Psoas muscle (tissue), 7 donors: ENCODE measurements at regions not wholly inside any gene's neighbourhood (a gene's known extent, or its start where the extent isn't known, plus 50 kb on each side); places are given as distances from the start of the nearest gene placed in this dataset.

ENCODE experiments used
- ATAC-seq, 4 donors: fragments of 200-7000 bp; cut with Tn5 transposase; one replicate each; pipeline ENCODE4 v1.9.1; 2020; ENCODE audit warnings: moderate library complexity in 3 of 4, mild to moderate bottlenecking in 2 of 4
- DNase-seq, 2 donors: peaks; one replicate each; pipeline ENCODE4 v3.0.0-alpha.2; 2020
- H3K27ac ChIP-seq: fragments of 200-600 bp; one replicate; pipeline ENCODE4 v1.8.0; 2022
- H3K27me3 ChIP-seq, 3 donors: fragments of 200-600 bp in 1 of 3; one replicate each; pipeline versions ENCODE4 v1.6.1 to v1.8.0; 2013 to 2022; ENCODE audit warnings: low read length in 2 of 3, mild to moderate bottlenecking in 2 of 3, moderate library complexity in 1 of 3; ENCODE audit not compliant: insufficient read depth in 3 of 3
- H3K36me3 ChIP-seq, 2 donors: fragments of 200-600 bp in 1 of 2; one replicate each; pipeline versions ENCODE4 v1.6.1 to v1.8.0; 2013 to 2022; ENCODE audit warnings: low read depth in 1 of 2, mild to moderate bottlenecking in 1 of 2, moderate library complexity in 1 of 2; ENCODE audit not compliant: insufficient read depth in 1 of 2
- H3K4me1 ChIP-seq: fragments of 200-600 bp; one replicate; pipeline ENCODE4 v1.8.0; 2022
- H3K4me3 ChIP-seq: fragments of 200-600 bp; one replicate; pipeline ENCODE4 v1.8.0; 2022; ENCODE audit warnings: mild to moderate bottlenecking
- H3K9me3 ChIP-seq: fragments of 200-600 bp; one replicate; pipeline ENCODE4 v1.8.0; 2022
- WGBS, 3 donors: extraction: QIAGEN DNeasy Blood & Tissue Kit; methylation state at CpG; one replicate each; pipeline versions ENCODE4 v1.1.6 to v1.1.7; 2013; 5-methylcytosine and 5-hydroxymethylcytosine counted together
- intact Hi-C, 2 donors: fragments of 100-400 bp; cut with DNase I; formaldehyde crosslinking; loops; one replicate each; pipeline versions ENCODE4 v1.11.0 to v1.14.2; 2022
- TF ChIP-seq, protein P1 (sequence below): fragments of 200-600 bp; IDR thresholded peaks from one replicate; pipeline ENCODE4 v1.8.0; 2022; ENCODE audit warnings: antibody characterized with exemption
- donor health status: healthy with polysubstance abuse.
- donor health status: DM: no; HTN: no; CAD: no; lungs with moderate emphysema.
- donor health status: Bipolar disorder and iron deficiency.
- donor health status: healthy.
- donor health status: DM: yes; HTN: yes; CAD: no.
- donor health status: DM: no; HTN: no; CAD: no.
- donor health status: DM: yes; HTN: yes; CAD: no.

DNA sequence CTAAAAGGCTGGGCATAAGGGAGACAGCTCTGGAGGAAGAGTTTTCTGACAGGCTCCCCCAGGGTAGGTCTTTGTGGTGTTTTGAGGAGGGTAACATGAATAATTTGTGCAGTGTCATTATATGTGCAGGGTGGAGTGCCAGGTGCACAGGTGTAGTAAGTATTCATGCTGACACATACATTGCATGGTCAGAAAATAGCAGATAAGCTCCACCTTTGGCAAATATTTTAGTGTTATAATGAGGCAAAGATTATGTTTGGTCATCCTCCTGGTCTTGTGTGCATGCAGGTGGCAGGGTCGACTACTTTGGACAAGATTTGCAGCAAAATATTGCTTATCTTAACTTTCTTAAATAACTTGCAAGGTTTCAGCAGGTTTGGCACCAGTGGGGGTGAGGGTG is 910.4 kb upstream of the PCDH10 start:
- H3K4me3 ChIP-seq = no peak overlapping the region
- H3K4me1 ChIP-seq = no peaks in the 10 kb centered on the region
- H3K27ac ChIP-seq = no peak overlapping the region
- no peaks in the 10 kb centered on the region for H3K9me3 ChIP-seq
- H3K27me3 ChIP-seq = no peaks in the 10 kb centered on the region
- ATAC-seq = no peak
- H3K36me3 ChIP-seq = no peaks in the 10 kb centered on the region
- intact Hi-C loops = no loop called here
- TF ChIP-seq, protein P1, sequence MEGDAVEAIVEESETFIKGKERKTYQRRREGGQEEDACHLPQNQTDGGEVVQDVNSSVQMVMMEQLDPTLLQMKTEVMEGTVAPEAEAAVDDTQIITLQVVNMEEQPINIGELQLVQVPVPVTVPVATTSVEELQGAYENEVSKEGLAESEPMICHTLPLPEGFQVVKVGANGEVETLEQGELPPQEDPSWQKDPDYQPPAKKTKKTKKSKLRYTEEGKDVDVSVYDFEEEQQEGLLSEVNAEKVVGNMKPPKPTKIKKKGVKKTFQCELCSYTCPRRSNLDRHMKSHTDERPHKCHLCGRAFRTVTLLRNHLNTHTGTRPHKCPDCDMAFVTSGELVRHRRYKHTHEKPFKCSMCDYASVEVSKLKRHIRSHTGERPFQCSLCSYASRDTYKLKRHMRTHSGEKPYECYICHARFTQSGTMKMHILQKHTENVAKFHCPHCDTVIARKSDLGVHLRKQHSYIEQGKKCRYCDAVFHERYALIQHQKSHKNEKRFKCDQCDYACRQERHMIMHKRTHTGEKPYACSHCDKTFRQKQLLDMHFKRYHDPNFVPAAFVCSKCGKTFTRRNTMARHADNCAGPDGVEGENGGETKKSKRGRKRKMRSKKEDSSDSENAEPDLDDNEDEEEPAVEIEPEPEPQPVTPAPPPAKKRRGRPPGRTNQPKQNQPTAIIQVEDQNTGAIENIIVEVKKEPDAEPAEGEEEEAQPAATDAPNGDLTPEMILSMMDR = no peak
- 81 to 89% (median 85%) methylated on average over 1 of the region's 1 CpG for WGBS, 3 donors
- no peak for DNase-seq

DNA sequence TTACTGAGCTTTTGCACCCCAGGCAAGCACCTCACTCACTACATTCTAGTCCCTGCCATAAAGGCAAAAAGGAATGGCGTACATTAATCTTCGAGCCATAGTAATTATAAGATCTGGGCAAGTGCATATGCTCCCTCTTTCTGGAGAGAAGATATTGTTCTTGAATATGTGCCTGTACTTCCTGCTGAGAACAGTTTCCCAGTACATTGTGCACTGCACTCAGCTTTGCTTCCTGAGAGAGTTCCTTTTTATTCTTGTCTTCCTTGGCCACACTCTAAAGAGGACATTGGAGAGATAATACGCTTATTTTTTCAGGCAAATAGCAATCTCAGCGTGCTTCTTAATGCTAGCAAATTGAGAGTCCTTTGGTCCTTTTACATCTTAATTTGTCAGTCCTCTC is 909.0 kb upstream of the PCDH10 start:
- Histone ChIP-seq H3K4me3 (no peak overlapping the region), H3K27me3 (no peaks in the 10 kb centered on the region), H3K4me1 (no peaks in the 10 kb centered on the region), H3K9me3 (no peaks in the 10 kb centered on the region), H3K27ac (no peak overlapping the region), H3K36me3 (no peaks in the 10 kb centered on the region)
- ATAC-seq (no peak), DNase-seq (no peak)
- TF ChIP-seq, protein P1 = no peak
- 53 to 64% (median 58%) methylated on average over 4 of the region's 4 CpGs for WGBS, 3 donors
- intact Hi-C loops = no loop called here

DNA sequence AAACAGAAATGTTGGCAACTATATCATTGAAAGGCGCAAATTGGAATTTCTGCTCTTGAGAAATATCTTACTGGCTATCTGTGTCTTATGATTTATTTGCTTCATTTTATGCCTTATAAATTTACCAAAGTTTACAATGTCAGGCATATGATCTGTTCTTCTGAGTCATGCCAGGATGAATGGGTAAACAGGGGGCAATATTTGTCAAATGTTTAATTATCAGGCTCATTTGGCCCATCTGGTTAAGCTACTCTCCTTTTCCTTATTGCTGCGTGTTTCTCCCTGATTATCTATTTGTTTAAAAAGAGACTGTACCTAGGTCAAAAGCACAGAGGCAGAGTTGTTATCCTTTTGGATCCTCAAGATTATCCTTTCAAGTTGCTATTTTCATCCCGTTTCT is 903.8 kb upstream of the PCDH10 start:
- Histone ChIP-seq H3K9me3 (no peaks in the 10 kb centered on the region), H3K27me3 (no peaks in the 10 kb centered on the region), H3K27ac (no peak overlapping the region), H3K36me3 (no peaks in the 10 kb centered on the region), H3K4me3 (no peak overlapping the region), H3K4me1 (no peaks in the 10 kb centered on the region)
- TF ChIP-seq, protein P1 = no peak
- no peak for ATAC-seq
- whole genome bisulfite sequencing, 3 donors = 66 to 83% (median 73%) methylated on average over 3 of the region's 3 CpGs
- DNase-seq = no peak
- intact Hi-C loops = no loop called here

DNA sequence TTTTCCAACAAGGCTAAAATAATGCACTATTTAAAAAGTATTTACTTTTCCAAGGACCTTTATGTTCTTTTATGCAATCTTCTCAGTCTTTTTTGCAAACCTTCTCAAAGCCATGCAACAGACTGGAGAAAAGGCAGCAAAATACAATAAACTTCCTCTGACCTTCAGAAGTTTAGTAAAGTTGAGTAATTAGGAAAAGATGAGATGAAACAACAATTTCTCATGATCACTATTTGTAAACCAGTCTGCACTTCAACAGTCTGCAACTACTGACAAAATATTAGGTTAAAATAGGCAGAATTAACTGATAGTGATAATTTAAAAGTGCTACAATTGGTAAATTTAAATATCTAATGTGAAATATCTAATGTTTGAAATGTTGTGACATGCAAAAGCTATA is 884.9 kb upstream of the PCDH10 start:
- TF ChIP-seq, protein P1 = no peak
- Histone ChIP-seq H3K27me3 (no peaks in the 10 kb centered on the region), H3K4me3 (no peak overlapping the region), H3K27ac (no peak overlapping the region), H3K9me3 (no peaks in the 10 kb centered on the region), H3K4me1 (no peaks in the 10 kb centered on the region), H3K36me3 (no peaks in the 10 kb centered on the region)
- intact Hi-C loops = no loop called here
- ATAC-seq (no peak), DNase-seq (no peak)

DNA sequence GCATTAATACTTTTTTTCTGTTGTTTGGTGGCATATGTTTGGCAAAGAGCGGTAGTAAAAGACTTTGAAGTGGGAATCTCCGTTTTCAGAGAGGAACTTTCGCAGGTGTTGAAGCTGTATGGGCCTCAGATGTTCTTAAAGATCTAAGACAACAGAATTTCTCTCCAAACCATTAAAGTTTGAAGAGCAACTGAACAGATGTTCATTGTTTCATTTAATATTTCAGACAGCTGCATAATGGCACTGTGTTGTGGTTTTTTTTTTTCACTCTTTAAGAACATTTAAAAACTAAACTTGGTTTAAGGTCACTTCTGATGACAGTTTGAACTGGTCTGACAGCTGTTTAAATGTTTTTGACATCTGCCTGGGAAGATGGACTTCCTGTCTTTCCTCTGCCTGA is 882.7 kb upstream of the PCDH10 start:
- WGBS, 3 donors = 22 to 38% (median 29%) methylated on average over 3 of the region's 3 CpGs
- TF ChIP-seq, protein P1 = no peak

More for the DNA sequence above, 882.7 kb upstream of the PCDH10 start:
- no peak for ATAC-seq
- Histone ChIP-seq H3K36me3 (no peaks in the 10 kb centered on the region), H3K27ac (no peak overlapping the region), H3K27me3 (no peaks in the 10 kb centered on the region), H3K4me3 (no peak overlapping the region), H3K4me1 (no peaks in the 10 kb centered on the region), H3K9me3 (no peaks in the 10 kb centered on the region)
- no peak for DNase-seq
- intact Hi-C loops = no loop called here
